ENCODE measurements at regions not wholly inside any gene's neighbourhood (a gene's known extent, or its start where the extent isn't known, plus 50 kb on each side); places are given as distances from the start of the nearest gene placed in this dataset.

DNA sequence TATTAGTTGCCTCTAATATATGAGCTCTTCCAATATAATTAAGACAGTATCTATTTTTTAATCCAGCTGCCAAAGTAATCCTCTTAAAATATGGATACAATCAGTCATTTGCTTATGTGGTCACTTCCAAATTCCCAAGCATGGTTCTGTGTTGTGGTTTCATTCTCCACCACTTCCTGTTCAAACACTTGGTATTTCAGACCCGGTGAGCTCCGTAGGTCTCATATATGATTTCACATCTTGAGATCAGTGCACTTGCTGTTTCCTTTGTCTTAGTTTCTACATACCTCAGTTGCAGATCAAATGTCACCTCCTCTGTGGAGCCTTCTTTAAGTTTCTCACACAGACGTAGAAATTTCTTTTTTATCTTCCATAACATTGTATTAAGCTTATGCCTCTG lies 254.2 kb downstream of the KCNS3 start:
- TF ChIP-seq EZH2 (IDR thresholded peaks at IDR 0.05; ENCODE audit: insufficient read depth, poor library complexity, severe bottlenecking) (no peak), EZH2phosphoT487 (IDR thresholded peaks at IDR 0.05; ENCODE audit: insufficient read depth, low read depth) (no peak)

Measured in GM23248 (cell line).